ENCODE measurements at regions not wholly inside any gene's neighbourhood (a gene's known extent, or its start where the extent isn't known, plus 50 kb on each side); places are given as distances from the start of the nearest gene placed in this dataset.
"Not testable (repeated sequence)": the region's sequence is repeated elsewhere in the genome, so short reads cannot be mapped to it uniquely, and the experiment has no call there.

DNA sequence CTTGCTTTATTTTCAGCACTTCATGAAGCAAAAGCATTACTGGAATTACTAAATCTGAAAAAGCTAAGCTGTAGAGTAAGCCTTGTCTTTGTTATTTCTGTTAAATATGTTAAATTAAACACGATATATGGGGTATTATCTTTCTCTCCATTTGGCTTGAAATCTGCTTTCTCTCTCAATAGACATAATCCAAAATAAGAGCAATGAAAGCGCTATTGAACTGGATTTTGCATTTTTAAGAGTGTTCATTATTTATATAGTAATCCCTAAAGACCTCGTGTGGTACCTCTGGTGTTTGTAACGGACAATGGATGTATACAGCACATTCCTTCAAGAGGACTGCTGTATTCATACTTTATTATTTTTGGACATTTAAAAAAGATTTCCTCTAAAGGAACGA is 91.5 kb upstream of the KCNE2 start:
- DNase-seq: no peak

DNA sequence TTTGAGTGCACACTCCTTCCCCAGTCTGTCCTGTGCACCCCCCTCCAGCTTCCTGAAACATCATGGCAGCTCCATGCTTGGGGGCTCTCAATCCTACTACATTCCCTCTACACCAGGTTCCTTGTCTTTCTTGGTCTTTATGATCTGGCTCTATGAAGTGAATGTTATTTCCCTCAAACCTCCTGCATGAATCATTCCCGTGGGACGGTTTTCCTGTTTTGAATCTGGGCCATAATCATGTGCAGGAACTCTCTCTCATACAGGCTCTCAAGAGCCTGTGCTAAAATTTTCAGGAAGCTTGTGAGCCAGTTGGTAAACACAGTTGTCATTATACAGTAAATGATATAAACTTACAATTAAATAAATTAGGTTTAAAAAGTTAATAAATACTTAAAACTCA is 89.8 kb upstream of the KCNE2 start:
- DNase-seq: no peak

DNA sequence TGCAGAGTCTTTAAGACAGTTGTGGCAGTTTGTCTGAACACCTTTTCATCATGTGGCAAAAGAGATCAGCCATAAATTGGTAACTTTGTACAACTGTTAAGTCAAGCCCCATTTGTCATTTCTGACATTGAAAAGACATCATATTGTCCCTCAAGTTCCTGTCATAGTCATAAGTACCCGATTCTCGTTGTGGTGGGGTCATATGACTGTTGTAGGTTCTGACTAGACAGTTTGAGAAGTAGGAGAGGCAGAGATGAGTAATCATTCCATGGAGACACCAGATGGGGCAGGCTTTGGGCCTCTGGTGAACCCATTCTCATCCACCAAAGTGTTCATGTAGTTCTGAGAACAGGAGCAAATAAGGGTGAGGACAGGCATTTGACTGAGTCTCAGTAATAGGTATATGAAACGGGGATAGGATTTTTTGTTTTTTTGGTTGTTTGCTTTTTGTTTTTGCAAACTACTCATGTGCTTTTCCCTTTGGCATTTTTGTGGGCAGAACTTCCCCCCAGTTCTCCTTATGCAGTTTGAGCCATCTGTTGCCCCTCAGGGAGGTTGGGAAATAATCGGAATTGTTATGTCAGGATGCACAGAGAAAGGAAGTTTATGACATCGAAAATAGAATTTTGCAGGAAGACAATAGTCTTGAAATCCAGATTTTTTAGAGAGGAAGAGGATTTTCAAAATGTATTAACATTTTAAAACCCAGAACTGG is 86.9 kb upstream of the KCNE2 start:
- DNase-seq: no peak

DNA sequence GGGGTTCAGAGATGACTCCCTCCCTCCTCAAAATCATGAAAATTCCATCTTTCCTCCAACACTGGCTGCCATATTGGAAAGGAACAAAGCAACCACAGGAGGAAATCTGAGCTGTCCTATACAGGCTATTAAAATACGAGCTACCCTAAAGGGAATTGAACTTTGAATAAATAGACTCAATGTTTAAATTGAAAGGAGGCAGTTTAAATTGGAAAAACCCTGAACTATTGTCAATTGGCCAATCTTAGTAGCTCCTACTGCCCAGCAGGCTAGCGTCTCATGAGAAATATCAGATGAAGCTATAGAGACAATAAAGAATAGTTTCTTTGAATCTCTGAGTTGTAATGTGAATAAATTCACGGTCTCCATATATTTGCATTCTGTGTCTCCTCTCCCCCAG is 85.4 kb upstream of the KCNE2 start:
- DNase-seq: no peak

DNA sequence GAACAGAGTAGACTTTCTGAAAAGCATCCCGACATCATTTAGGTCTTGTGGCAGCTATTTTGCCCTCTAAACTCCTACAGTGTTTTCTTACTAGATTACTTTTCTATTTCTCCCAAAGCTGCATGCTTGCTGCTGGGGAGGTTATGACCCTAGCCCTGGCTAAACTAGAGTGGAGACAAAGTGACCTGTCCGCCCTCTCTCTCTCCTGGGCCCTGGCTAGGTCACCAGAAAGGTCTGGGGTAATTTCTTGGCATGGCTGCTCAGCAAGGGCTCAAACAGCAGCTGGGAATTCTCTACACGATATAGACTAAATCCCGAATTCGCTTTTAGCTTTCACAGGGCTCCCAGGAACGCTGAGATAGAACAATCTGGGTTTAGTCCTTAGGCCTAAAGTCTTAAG is 84.5 kb upstream of the KCNE2 start:
- DNase-seq: no peak

DNA sequence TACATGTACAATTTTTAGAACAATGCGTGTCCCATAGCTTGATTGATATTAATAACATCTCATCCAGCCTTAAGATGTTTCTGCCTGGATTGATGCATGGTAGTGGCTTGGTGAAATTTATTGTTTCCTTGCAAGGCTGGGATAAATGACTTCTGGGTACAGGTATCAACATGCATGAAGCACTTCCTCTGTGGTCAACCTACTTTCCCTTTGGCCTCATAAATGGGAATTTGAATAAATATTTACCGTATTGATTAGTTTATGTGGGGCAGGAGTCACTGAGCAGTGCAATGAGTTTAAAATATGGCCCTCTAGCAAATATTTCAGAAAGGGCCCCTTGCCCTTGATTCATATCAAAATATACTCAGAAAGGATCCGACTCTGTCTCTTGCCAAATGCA is 83.9 kb upstream of the KCNE2 start:
- DNase-seq: no peak

DNA sequence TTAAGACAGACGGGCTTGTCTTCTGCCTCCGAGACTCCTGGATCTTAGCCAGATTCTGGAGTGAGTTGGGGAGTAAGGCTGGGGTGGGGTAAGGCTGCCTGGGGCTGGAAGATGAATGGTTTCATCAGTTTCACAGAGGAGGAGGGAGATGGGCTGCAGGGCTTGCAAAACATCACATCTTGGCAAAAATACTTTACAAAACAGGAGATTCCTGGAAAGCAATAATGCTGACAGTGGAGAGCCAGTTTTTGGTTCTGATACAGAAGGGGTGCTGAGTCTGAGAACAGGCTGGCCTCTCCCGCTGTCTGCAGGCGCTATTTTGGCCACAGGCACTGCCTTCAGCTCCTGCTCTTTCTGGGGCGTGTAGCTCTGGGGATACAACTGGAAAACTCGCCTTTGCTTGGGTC is 83.4 kb upstream of the KCNE2 start:
- no peak for DNase-seq

DNA sequence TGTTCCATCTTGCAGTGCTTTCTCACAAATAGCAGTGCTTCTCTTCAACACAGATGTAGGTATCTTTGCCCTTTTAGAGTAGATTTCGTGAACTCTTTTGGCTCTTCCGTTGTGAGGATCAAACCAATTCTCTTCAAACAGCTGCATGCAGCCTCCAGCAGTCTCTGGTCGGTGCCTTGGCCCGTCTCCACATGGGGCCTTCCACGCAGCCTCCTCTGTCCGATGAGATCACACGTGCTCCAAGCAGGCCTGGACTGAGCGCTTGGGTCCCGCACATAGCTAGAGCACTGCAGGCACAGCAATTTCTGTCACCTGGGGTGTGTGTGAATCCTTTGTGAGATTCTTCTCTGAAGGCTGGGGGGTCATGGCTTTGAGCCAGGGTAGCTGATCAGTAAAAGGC is 82.8 kb upstream of the KCNE2 start:
- no peak for DNase-seq

DNA sequence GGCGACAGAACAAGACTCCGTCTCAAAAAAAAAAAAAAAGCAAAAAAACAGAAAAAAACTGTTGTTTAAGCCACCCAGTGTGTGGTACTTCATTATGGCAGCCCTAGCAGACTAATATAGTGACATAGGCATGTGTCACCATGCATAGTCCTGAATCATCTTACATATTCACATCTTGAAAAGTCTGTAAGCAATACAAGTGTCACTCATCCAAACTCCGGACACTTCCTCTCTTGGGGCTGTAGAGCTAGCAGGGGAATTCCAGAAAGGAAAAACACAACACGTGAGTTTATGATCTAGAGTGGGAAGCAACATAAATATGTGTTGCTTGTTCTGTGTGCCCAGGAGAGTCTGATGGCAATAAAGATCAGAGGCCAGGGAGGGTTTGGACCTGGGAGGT is 81.6 kb upstream of the KCNE2 start:
- no peak for DNase-seq

DNA sequence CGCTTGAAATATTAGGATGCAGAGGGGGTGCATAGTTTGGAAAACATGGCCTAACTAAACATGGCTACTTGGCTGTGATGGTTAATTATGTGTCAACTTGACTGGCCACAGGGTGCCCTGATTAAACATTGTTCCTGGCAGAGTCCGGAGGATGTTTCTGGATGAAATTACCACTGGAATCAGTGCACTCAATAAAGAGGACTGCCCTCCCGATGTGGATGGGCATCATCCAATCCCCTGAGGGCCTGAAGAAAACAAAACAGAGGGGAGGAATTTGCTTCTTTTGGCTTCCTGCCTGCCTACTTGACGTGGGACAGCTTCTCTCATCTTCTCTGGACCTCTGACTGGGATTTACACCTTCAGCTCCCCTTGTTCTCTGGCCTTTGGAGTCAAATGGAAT is 79.1 kb upstream of the KCNE2 start:
- no peak for DNase-seq

DNA sequence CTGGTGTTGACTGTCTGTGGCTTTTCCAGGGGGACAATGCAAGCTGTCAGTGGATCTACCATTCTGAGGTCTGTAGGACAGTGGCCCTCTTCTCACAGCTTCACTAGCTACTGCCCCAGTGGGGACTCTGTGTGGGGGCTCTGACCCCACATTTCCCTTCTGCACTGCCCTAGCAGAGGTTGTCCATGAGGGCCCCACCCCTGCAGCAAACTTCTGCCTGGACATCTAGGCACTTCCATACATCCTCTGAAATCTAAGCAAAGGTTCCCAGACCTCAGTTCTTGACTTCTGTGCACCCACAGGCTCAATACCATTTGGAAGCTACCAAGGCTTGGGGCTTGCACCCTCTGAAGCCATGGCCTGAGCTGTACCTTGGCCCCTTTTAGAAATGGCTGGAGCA is 75.8 kb upstream of the KCNE2 start:
- DNase-seq: not testable (repeated sequence)

DNA sequence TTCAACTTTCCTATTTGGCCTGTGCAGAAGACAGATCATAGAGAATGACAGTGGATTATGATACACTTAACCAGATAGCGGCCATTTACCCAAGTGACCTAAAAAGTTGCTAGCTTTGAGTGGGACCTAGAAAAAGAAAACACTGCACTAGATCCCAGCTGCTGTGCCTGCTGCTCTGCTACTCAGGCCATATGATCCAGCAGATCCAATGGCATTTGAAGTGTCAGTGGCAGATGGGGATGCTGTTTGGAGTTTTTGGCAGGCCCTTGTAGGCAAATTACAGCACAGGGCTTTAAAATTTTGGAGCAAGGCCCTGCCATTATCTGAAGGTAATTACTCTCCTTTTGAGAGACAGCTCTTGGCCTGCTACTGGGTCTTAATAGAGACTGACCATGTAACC is 74.0 kb upstream of the KCNE2 start:
- DNase-seq: no peak

DNA sequence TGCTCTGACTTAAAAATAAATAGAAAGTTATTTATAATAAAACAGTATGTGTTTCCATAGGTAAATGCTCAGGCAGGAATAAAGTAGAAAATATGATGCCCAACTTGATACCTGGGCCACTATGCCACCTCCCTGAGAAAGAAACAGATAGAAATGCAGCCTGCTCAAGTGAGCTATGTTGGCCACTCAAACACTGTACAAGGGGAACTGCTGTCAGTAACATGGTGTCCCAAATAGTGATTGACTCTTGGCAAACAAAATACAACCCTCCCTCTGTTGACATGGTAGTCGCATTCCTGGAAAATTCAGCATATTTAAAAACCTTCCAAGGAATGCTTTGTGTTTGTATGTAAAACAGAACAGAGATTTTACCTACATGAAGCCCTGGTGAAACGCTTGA is 66.9 kb upstream of the KCNE2 start:
- DNase-seq: no peak

DNA sequence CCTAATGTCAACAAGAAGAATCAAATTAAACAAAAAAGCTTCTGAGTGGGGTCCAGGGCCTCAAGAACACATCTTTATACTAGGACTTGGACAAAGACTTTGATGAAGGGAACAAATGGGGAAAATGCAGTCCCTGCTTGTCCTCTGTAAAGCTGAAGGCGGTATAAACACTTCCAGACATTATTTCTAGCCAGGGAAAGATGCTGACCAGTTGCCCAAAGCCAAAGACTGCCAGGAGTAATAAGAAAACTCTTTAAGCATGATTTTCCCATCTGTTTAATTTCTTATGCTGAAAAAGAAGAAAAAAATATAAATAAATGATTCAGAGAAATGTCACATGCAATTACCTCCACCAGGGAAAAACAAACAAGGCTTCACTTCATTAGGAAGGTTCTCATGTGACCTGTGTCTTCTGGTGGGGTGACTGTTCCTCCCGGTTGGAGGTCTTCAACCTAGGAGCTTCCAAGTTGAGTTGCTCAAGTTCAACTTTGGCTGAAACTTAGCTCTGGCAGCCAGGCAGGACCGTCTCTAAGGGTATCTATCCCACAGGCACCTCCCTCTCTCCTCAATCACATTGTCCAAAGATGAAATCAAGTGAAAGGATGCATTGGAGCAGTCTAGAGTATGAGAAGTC is 65.2 kb upstream of the KCNE2 start:
- DNase-seq: no peak

DNA sequence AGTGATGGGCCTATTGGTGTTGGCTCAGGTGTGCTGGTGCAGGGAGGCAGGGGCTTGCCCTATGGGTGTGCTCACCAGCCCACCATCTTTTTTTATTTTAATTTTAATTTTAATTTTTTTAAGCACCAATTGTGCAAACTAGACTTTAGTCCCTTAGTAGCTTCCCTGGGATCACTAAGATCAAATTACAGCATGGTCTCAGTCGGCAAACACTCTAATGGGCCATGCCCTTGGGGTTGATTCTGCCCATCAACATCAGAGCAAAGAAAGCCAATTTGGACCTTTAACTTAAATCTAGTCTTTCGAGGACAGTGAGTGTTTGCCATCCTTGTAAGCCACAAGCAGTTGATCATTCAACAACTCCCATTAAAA is 64.7 kb upstream of the KCNE2 start:
- no peak for DNase-seq

DNA sequence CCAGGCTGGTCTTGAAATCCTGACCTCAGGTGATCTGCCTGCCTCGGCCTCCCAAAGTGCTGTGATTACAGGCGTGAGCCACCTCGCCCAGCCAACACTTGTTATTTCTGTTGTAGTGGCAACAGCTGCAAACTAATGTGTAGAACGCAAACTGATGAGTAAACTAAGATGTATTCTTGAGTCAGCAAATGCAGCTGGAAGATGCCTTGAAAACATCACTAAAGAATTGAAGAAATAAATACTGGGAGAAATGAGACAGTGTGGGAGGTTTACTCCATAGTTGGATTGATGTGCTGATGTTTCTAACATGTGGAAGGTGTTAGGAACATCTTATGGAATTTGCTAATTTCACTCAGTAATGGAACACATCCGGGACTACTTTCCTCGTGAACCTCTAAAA is 61.3 kb upstream of the KCNE2 start:
- DNase-seq: no peak

DNA sequence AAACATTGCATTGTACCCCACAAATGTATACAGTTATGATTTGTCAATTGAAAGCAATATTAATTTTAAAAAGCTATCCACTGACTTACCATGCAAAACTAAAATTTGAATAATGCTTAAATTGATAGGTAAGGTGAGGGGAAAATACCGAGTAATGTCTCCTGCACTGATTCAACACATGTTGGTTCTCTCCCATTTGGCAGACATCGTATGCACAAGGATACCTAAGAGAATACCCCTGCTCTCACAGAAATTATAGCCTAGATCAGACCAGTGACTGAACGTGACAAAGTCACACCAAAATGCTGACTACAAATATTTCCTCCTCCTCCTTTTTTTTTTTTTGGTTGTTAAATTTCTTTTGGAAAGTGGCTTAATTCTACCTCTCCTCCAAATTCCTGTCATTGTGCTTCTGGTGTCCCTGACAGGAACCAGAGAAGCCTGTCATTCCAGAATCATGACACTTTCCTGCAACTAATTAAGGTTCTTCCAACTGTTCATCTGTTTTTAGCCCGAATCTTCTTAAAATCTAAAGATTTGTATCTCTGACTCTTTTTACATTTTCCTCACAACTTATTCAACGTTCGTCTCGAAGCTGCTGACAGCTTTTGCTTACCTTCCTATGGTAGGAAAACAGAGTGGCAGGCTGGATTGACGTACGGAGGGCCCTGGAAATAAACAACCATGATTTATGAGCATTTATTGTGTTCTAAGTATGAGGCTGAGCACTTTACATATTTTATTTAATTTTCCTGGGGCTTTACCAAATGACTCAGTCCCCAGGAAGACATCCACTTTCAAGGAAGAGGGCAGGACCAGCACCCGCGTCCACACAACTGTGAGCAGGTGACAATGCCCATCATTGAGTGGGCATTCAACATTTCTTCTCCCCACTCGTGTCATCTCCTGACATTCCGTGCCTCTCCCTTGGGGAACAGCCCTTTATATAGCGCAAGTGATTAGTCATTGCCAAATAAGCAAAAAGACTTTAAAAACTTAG is 57.9 kb upstream of the KCNE2 start:
- no peak for DNase-seq

DNA sequence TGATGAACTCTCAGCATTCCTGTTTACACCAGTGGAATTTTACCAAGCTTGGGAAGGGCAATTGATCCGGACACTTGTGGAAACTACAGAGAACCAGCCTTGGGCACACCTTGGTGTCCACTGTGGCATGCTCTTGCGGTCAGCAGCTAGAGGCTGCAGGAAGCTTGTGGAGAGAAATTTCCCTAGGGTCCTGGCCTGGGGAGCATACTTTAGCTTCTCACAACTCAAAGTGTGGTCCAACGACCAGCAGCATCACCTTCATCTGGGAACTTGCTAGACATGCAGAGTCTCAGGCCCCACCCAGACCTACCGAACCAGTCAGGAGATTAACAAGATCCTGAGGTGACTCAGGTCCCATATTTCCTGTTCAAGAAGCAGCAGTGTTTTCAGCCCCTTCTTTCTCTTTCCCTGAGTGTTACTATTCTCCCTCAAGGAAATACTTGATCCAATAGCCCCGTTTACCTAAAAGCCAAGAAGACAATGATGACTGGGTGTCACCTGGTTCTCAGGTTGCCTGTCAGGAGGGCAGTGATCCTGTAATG is 55.7 kb upstream of the KCNE2 start:
- no peak for DNase-seq

DNA sequence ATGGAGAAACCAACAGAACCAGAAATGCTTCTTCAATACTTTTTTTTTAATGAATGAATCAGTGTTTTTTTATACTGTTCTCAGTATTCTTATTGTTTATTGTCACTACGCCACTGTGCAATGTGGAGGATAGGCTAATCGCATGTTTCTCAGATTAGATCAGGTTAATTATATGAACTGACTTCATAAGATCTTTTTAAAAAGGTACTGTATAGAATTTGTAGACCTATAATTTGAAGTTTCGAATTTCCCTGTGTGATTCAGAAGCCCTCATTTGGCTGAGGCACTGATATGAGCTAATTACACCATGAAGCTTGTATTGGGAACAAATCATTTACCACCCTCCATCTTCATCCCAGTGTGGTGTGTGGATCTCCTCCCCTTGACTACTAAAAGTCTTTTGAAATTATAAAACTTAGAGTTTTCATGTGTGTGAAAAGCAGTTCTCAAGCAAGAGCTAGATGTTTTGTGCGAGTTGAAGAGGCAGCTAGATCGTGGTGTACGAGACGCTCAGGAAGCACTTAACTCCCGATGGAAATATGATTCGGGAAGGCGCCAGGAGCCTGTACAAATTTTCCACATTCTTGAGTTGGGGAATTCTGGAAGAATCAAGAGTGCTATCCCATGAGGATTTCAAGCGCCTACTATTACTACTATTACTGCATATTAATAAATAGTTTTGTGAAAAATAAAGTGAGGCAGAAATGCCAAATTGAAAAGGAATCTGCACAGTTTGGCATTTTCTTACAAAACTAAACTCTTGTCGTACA is 52.1 kb upstream of the KCNE2 start:
- no peak for DNase-seq

DNA sequence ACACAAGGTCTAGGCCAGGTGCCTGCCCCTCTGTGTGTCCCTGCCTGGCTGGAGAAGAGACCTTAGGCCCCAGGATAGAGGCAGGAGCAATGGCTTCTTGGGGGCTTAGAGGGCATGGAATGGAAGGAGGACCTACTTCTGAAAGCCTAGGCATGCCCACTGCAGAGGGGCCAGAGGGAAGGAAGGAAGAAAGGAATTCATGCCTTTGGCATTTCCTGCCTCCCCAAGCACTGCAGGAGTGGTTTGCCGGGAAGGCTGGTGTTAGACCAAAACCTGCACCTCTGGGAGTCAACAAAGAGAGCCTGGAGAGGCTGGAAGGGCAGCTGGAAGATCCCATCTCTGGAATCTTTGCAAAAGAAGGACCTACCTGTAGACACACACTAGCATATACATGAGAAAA is 50.7 kb upstream of the KCNE2 start:
- no peak for DNase-seq

Measured in KG1 (cell line).